Breast epithelium (tissue), 3 donors: ENCODE measurements at regions not wholly inside any gene's neighbourhood (a gene's known extent, or its start where the extent isn't known, plus 50 kb on each side); places are given as distances from the start of the nearest gene placed in this dataset.

Experiments used
- POLR2A ChIP-seq: fragments of 450-650 bp; IDR thresholded peaks from one replicate; pipeline ENCODE4 v1.6.1; 2016; ENCODE audit warnings: antibody characterized with exemption, mild to moderate bottlenecking, moderate library complexity
- TF ChIP-seq, protein P1 (sequence below), 3 donors: fragments of 450-650 bp; IDR thresholded peaks; one replicate each; pipeline ENCODE4 v1.5.1; 2016 to 2017; ENCODE audit warnings: antibody characterized with exemption in 3 of 3, mild to moderate bottlenecking in 3 of 3, moderate library complexity in 3 of 3

DNA sequence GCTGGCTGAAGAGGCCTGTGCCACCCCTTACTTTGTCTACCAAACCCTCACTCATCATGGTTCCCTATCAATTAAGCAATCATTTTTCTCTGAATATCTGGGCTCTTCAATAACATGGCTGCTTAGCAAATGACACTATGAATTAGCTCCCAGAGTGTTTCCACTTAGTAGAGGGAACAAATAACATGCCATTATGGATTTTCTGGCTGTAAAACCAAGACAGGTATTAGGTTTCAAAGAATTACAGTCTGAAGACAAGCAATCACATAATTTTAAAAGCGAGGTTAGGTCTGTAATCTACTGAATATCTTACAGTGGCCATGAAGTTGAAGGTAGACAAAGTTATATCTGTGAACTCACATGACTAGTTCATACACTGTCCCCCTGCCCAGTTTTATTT is 220.8 kb upstream of the PHYHIPL start:
- TF ChIP-seq, protein P1, sequence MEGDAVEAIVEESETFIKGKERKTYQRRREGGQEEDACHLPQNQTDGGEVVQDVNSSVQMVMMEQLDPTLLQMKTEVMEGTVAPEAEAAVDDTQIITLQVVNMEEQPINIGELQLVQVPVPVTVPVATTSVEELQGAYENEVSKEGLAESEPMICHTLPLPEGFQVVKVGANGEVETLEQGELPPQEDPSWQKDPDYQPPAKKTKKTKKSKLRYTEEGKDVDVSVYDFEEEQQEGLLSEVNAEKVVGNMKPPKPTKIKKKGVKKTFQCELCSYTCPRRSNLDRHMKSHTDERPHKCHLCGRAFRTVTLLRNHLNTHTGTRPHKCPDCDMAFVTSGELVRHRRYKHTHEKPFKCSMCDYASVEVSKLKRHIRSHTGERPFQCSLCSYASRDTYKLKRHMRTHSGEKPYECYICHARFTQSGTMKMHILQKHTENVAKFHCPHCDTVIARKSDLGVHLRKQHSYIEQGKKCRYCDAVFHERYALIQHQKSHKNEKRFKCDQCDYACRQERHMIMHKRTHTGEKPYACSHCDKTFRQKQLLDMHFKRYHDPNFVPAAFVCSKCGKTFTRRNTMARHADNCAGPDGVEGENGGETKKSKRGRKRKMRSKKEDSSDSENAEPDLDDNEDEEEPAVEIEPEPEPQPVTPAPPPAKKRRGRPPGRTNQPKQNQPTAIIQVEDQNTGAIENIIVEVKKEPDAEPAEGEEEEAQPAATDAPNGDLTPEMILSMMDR (IDR thresholded peaks at IDR 0.05) = no peak
- TF ChIP-seq POLR2A = no peak
